ENCODE measurements at regions not wholly inside any gene's neighbourhood (a gene's known extent, or its start where the extent isn't known, plus 50 kb on each side); places are given as distances from the start of the nearest gene placed in this dataset.

DNA sequence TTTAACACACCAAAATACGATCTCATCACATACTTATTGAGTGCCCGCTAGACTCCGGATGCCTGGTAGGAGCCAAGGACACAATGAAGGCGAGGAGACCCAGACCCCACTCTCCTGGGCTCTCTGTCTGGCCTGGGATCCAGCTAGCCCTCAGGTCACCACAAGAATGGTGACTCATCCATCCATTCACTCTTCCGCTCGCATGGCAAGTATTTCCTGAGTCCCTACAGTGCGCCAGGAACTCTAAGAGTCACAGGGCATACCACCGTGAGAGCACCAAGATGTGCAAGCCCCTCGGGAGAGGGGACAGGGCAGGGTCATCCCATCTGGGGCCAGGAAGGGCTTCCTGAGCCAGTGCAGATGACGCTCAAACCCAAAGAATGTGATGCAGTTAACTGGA is 101.6 kb upstream of the PRR20G start:
- TF ChIP-seq, protein P1, sequence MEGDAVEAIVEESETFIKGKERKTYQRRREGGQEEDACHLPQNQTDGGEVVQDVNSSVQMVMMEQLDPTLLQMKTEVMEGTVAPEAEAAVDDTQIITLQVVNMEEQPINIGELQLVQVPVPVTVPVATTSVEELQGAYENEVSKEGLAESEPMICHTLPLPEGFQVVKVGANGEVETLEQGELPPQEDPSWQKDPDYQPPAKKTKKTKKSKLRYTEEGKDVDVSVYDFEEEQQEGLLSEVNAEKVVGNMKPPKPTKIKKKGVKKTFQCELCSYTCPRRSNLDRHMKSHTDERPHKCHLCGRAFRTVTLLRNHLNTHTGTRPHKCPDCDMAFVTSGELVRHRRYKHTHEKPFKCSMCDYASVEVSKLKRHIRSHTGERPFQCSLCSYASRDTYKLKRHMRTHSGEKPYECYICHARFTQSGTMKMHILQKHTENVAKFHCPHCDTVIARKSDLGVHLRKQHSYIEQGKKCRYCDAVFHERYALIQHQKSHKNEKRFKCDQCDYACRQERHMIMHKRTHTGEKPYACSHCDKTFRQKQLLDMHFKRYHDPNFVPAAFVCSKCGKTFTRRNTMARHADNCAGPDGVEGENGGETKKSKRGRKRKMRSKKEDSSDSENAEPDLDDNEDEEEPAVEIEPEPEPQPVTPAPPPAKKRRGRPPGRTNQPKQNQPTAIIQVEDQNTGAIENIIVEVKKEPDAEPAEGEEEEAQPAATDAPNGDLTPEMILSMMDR (IDR thresholded peaks at IDR 0.05; ENCODE audit: extremely low read depth in 1 of 2, insufficient read depth in 1 of 2, low read depth in 1 of 2, low read length in 2 of 2), result no peak
- no peak for TF ChIP-seq POLR2AphosphoS5 (IDR thresholded peaks at IDR 0.05; ENCODE audit: insufficient read depth, low read depth, low read length)
- TF ChIP-seq, protein P2, sequence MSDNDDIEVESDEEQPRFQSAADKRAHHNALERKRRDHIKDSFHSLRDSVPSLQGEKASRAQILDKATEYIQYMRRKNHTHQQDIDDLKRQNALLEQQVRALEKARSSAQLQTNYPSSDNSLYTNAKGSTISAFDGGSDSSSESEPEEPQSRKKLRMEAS (IDR thresholded peaks at IDR 0.05; ENCODE audit: insufficient read depth, insufficient read length), result no peak
- TF ChIP-seq POLR2A (IDR thresholded peaks at IDR 0.05; ENCODE audit: low read depth, low read length), result no peak
- no peak for TF ChIP-seq EZH2 (IDR thresholded peaks at IDR 0.05; ENCODE audit: borderline replicate concordance, low read depth, low read length, severe bottlenecking)
- no peak for TF ChIP-seq FOS (IDR thresholded peaks at IDR 0.05; ENCODE audit: borderline replicate concordance, insufficient read depth, low read length)
- TF ChIP-seq JUN (IDR thresholded peaks at IDR 0.05; ENCODE audit: borderline replicate concordance, insufficient read depth, insufficient read length, low read depth), result peak; percentile 23
- TF ChIP-seq MYC (IDR thresholded peaks at IDR 0.05; ENCODE audit: low read depth, low read length), result no peak
- TF ChIP-seq GATA2 (IDR thresholded peaks at IDR 0.05; ENCODE audit: insufficient read depth, insufficient read length, low read depth, low read length), result no peak

Data from endothelial cell of umbilical vein (primary cell).